NCI-H146 (cell line): ENCODE measurements at regions not wholly inside any gene's neighbourhood (a gene's known extent, or its start where the extent isn't known, plus 50 kb on each side); places are given as distances from the start of the nearest gene placed in this dataset.
"Not testable (repeated sequence)": the region's sequence is repeated elsewhere in the genome, so short reads cannot be mapped to it uniquely, and the experiment has no call there.

Experiments
- DNase-seq: peaks from one replicate; lab custom pipeline; 2025; lab: John Stamatoyannopoulos, UW

DNA sequence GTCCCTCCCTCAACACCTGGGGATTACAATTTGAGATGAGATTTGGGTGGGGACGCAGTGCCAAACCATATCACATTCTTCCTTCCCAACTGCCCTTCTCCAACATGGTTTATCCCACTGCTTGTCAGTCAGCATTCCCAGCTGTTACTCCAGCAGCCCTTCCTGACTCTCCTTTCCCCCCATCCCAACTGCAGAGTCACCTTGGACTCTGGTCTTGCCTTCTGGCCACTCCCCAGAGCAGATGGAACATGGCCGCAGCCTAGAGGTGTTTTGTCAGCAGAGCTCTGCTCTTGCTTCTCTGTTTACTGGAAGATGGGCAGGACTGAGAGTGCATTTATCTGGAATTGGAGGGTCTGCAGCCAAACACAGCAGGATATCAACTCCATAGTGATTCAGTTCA is 51.2 kb upstream of the MEX3C start:
- no peak for DNase-seq

DNA sequence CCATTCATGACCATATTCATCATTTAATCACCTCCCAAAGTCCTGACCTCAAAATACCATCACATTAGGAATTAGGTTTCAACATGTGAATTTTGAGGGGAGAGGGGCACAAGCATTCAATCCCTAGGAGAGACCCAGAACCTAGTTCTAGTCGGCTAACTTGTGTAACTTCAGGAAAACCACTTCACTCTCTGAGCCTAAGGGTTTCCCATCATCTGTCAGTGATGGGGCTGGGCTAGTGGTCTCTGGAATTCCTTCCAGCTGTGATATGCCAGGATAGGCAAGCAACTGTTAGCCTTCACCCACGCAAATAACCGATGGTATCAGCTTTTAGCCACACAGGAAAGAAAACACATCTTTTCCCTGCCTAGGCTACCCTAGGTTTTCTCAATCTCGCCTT is 52.5 kb upstream of the MEX3C start:
- no peak for DNase-seq

DNA sequence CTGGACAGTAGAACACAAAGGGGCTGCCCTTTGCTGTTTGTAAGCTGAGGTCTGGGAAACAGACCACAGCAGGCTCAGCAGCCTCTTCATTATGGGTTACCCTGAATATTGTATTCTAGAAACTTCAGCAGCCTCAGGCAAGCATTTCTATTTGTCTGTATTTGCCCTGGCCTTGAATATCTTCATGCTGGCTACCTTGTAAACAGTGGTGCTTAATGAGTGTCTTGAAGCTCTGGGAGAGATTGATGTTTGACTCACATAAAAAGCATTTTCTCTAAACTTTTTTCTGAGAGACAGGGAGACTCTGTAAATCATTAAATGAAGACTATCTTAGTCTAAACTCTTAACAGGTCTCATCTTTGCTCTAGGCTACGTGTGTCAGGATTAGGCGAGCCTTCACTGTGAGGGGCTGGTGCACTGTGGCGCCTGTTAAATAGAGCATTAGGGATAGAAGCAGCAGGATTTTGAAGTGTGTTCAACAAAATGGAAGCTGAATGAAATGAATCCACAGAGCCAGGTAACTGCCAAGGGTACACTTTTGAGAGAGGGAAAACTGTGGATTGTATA is 53.1 kb upstream of the MEX3C start:
- no peak for DNase-seq

DNA sequence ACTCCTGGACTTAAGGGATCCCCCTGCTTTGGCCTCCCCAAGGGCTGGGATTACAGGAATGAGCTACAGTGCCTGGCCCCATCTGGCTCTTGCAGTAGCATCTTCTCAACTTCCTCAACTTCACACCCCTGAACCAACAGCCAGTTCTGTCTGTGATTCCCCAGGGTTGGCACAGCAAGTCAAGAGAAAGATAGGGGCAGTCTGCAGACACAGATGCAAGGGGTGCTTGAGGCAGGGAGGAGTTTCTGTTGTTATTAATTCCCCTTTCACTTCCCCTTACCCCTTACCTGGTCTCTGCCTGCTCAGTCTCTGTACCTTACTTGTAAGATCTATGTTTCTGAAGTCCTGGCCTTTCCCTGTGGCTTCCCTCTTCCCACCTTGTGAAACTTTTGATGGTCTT is 54.1 kb upstream of the MEX3C start:
- DNase-seq = no peak

DNA sequence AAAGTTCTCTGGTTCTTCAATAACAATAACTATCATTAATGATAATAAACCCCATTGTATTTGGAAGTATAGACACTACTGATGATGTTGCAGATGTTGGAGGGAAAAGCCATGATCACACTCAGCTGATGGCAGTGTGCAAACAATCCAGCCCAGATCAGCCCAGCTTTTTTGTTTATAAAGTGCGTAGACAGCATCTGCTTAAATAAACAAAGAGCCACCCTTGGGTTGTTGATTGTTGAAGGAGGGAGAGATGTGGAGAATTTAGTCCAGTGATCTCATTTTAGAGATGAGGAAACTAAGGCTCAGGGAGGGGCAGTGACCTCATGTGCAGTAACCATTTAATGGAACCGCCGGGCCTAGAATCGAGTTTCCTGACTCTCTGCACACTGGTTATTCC is 56.0 kb upstream of the MEX3C start:
- no peak for DNase-seq

DNA sequence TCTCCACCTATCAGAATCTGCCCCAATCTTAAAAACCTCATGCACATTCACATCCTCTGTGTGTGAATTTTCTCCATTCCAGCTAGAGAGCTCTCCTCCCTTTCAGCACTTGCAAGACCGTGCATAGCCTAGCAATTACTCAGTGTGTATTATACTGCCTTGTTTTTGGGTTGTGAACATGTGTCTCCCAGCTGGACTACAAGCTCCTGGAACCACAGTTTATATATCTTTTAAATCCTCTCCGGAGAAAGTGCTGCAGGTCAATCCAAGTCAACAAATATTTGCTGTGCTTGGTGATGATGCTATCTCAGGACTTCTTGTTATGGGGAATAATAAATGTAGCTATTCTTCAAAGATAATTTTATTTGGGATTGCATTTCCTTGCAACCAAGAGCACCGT is 58.2 kb upstream of the MEX3C start:
- DNase-seq = no peak

DNA sequence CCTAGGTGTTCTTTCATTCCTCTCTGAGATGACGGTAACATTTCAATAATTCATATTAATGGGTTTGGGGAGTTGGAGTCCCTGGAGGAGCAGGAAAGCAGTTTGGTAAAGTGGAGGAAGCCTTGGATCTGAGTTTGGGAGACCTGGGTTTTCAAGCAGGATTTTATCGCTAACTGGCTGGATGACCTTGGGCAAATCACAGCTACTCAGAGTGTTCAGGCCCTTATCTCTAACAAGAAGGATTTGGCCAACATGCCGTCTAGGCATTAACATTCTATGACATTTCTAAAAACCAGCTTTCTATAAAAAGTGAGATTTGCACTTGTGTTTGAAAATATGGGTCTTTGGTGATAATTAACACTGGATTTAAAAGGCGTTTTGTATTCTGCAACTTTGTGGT is 59.7 kb upstream of the MEX3C start:
- DNase-seq = no peak

DNA sequence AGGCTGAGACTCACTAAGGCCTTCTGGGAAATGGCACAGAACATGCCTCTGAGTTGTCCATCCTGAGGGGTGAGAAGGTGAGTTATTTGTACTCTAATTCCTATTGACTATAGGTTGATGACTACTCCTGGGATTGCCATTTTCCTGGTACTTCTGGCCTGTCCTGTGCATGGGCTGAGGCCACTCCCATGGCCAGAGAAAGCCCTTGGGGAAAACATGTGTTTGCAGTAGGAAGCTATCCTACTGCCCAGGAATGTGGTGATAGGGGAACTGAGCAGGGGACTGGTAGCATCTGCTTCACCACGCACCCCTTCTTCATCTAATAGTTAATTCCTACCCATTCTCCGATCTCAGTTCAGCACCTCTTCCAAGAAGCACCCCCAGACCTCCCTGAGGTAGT is 62.6 kb upstream of the MEX3C start:
- DNase-seq = no peak

DNA sequence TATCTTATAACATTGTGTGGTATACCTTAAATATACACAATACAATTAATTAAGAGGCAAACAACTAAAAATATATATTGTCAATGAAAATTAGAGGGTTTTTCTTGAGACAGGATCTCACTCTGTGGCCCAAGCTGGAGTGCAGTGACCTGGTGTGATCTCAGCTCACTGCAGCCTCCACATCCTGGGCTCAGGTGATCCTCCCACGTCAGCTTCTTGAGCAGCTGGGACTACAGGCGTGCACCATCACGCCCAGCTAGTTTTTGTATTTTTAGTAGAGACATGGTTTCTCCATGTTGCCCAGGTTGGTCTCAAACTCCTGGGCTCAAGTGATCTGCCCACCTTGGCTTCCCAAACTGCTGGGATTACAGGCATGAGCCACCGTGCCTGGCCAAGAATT is 68.6 kb upstream of the MEX3C start:
- DNase-seq = not testable (repeated sequence)

DNA sequence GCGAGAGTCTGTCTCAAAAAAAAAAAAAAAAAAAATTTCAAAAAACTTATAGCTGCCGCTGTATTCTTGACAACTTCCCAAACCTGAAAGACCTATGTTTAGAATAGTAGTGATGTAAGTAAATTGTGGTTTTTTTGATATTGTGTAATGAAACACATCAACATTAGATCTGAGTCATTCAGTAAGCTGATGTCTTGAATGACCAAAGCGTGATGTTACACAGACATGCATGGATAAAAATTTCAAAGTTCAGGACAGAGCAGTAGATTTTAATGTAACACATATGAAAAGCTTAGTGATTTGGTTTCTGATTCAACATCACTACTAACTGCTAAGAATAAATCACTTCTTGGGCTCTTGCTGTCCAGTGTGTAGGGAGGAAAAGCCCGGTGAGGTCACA is 69.3 kb upstream of the MEX3C start:
- no peak for DNase-seq

DNA sequence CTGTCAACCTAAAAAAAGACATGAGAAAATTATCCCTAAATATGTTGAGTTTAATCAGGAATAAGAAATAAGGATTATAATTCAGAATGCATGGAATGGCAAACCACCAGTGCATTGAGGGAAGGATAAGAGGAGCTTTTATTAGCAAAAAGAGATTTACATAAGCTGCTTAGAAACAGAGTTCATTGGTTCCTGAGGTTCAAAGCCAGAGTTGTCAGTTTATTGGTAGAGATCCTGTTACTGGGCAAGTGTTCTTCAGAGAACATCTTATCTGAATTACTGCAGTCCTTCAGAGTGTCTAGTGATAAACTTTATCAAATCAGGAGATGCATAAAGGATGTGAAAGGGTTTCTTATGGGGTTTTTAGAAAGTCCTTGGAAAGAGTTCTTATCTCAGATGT is 76.0 kb upstream of the MEX3C start:
- DNase-seq = no peak

DNA sequence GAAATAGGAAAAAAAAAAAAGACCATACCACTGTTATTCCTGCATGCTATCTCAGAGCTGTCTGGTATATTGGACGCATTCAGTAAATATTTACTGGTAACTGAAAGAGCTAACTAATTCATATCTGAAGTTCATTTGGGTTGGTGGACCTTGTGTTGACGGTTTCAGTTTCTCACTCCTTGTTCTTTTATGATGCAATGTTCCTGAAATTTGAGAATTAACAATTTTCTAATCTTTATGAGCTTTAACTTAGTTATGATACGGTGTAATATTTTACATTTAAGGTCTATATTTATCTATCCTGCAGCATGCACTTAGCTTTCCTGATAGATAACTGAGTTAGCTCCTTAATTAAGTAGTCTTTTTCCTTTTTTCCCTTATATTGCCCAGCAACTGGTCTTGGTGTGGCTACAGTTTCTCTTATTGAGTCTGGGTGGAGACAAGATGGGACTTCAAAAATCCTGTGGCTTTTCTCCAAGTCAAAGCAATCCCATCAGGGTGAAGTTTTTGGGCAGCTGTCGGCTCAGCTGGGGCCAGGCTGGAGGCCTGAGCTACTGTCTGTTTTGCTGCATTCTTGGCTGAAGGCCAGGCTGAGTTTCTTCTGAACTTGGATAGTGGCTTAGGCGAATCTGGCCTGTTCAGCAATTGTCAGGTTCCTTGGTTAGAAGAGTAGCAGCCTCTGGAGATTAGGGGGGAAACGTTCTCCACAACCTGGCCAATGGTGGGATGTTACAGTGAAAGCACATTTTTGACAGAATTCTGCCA is 78.4 kb upstream of the MEX3C start:
- no peak for DNase-seq

DNA sequence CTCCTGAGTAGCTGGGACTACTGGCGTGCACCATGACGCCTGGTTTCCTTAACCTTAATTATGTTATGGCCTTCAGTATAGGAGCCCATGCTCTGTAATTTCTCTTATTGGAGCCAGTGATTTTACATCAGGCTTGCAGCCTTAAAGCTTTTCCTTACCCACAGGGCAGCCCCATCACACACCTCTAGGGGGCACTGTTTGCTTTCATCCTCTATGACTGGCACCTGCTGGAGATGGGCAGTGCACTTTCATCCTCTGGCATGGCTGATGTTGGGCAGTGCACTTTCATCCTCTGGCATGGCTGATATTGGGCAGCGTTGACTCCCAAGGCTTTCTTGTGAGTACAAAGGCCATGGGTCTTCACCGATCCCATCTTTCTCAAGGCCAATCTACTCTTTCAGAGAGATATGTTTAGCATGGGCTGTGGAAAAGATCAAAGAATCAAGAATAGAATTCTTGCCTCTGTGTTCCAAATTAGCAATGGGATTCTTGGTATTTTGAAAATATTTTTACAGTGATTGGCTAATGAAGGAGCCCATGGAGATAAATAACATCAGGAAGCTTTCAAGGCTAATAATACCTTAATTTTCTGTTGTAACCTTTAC is 80.7 kb upstream of the MEX3C start:
- peak; percentile 65 for DNase-seq

DNA sequence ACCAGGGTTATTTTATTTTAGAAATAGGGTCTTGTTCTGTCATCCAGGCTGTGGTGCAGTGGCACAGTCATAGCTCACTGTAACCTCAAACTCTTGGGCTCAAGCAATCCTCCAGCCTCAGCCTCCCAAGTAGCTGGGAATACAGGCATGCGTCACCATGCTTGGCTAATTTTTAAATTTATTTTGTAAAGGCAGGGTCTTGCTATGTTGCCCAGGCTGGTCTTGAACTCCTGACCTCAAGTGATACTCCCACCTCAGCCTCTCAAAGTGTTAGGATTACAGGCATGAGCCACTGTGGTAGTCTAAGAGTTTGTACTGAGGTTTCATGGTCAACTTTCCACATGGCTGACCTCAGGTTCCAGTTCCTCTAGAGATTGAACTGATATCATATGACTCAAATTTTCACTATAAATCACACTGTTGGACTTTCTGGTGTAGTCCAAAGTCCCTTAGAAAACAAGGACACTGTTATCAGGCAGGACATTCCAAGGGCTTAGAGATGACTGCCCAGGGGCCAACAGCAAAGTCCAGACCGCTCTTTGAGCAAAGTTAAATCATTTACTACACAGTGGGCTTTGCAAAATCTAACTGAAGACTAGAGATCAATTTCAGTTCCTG is 82.0 kb upstream of the MEX3C start:
- no peak for DNase-seq

DNA sequence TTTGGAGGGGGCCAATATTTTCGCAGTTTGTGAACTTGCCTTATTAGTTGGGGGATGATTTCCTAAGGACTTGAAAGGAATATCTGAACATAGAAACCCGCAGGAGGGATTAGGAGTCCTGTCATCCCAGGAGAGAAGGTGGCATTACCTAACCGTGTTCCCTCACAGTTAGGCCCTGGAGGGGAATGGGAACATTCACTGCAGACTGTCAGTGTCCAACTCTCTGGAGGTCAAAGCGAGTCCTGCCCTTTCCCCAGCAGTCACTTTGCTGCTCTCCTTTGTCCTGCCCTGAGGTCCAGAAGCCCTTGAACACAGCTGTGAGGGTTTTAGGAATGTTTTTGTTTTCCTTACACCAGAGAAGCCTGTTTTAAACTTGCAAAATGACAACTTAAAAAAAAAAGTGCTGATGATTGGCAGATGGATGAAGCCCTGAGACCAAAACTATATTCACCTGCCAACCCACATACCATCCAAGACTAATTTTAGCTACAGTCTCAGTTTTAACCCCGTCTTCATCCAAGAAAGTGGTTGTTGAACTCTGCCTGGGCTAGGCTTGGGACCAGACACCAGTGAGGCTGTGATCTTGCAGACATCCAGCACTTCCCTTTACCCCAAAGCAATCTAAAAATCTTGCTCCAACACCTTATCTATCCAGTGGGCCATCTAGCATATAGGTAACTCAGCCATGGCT is 90.5 kb upstream of the MEX3C start:
- no peak for DNase-seq

DNA sequence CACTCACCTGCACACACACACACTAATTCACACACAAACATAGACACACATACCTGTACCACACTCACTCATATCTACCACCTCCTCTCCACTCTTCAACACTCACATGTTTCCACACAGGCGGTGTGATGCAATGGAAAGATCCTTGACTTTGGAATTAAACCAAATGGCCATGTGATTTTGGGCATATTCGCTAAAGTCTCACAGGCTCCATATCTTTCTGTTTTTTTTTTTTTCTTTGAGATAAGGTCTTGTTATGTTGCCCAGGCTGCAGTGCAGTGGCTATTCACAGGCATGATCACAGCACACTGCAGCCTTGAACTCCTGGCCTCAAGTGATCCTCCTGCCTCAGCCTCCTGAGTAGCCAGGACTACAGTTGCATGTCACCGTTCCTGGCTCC is 91.1 kb upstream of the MEX3C start:
- no peak for DNase-seq

DNA sequence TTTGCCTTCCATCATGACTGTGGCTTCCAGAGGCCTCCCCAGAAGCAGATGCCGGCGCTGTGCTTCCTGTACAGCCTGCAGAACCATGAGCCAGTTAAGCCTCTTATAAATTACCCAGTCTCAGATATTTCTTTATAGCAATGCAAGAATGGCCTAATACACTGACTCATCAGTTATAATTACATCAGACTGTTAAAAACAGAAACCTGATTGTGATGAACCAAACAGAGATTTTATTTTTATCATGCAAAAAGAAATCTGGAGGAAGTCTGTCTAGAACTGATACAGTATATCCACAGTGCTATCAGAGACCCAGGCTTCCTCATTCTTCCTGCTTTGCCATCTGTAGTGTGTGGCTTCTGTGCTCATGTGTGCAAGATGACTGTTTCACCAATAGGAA is 93.4 kb upstream of the MEX3C start:
- no peak for DNase-seq

DNA sequence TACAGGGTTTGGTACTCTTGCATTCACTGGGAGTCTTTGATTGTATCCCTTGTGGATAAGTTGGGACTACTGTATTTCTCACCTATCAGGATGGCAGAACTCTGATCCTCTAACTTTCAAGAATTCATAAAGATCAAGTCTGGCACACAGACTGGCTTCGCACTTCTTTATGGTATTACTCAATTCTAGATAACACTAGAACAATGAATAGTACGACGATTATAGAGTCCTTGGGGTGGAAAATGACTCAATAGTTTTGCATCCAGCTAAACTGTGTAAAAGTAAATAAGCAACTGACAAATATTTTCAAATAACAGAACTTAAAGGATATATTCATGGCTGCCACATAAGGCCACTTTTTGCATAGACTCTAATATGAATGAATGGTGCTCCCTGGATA is 103.4 kb upstream of the MEX3C start:
- DNase-seq = no peak

DNA sequence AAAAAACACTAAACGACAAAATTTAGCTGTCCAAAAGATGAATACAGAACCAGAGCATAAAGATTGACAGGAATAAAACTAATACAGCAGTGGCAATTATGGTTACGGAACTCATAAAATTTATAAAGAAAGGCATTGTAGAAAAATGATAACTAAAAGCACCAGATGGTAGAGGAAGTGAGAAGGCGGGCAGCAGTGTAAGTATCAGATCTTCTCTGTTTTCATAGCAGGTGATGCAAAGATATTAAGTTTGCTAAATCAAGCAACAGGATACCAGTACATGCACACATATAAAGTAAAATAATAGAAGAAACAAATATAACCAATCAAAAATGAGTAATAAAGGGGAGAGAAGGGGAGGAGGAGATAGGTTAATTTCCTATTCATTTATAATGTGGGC is 103.9 kb upstream of the MEX3C start:
- DNase-seq = no peak

DNA sequence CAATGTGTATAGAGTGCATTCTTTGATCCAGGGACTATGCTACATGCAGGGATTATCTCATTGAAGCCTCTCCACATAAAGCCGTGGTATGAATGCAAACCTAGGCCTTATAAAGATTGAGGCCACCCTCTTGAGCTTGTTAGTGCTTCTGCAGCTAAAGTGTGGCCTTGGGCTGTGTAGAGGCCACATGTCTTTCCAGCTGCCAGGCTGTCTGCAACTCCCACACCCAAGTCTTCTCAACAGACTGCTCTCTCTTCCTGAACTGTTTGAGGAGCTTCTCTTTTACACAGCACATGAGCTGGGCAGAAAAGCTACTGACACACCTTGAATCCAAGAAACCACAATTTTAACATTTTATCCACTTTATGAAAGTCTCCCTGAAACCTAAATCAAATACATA is 119.2 kb upstream of the MEX3C start:
- no peak for DNase-seq

DNA sequence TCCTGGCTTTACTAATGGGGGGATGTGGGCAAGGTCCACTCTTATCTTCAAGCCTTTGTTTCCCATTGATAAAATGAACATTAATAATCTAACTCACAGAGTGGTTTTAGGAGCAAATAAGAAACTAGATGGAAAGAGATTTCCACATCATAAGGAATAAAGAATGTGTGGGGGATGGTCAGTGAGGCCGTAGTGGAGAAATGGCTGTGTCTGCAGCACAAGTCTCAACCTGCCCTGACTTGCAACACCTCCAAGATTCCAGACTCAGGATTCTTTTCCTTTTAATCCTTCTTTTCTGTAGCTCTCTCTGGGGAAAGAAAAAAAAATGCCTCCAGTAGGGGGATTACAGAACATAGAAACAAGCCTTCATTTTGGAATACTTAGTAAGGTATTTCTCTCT is 124.2 kb upstream of the MEX3C start:
- no peak for DNase-seq

DNA sequence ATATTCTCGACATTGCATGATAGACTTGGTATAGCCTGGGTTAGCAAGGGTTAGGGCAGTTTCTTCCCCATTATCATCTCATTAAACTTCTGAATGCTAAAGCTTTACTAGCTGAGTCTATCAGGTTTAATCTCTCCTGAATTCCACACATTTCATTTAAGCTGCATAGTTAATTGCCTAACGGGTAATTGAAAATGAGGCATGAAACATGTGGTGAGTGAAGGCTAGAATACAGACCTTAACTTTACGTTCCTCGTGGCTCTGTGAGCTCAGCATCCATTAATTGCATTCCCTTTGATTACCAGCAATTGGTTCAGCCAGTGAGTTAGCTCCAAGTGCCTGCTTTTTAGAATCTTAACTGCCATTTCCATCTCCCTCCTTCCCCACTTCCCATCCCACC is 126.5 kb upstream of the MEX3C start:
- no peak for DNase-seq

DNA sequence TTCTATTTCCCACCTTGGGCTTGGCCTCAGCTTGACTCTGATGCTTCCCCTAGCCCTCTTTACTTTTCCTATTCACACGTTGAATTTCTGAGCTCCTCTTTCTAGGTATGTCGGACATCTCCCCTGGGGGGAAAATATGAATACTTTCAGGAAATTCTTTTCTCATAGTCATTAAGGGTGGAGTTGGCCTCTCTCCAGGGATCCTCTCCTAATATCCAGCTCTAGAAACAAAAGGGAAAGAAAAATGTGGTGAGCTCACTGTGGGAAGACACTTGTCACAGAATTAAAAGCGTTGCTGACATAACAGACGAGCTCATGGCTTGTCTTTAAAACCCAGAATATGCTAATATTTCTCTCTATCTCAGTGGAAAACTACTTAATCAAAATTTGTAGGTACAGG is 132.7 kb upstream of the MEX3C start:
- no peak for DNase-seq
